ENCODE measurements at regions not wholly inside any gene's neighbourhood (a gene's known extent, or its start where the extent isn't known, plus 50 kb on each side); places are given as distances from the start of the nearest gene placed in this dataset.

- DNase-seq, result no peak
- ChIA-PET POLR2A (ENCODE audit: partially characterized antibody) (interaction anchor here (0.5 kb wide), 1 partner anchor 1916 kb away, joined by 3 read pairs; no protein-coding TSS in a partner anchor), CTCF (ENCODE audit: partially characterized antibody) (no interaction called here)
- Histone ChIP-seq H3K27me3 (ENCODE audit: insufficient read depth, low read length) (no peaks in the 10 kb centered on the region), H3K9me3 (ENCODE audit: control insufficient read depth in 1 of 2, low read length in 2 of 2) (no peaks in the 10 kb centered on the region), H3K36me3 (ENCODE audit: insufficient read depth, low read length) (no peaks in the 10 kb centered on the region), H3K4me3 (ENCODE audit: low read length in 2 of 2) (no peak overlapping the region), H3K4me1 (ENCODE audit: insufficient read depth, low read length) (no peaks in the 10 kb centered on the region), H3K27ac (ENCODE audit: low read depth, low read length) (no peak overlapping the region)
- no peak overlapping the region for H3K27ac Mint-ChIP-seq
- H3K4me3 Mint-ChIP-seq, result no peak overlapping the region
- H3K27me3 Mint-ChIP-seq, result no peaks in the 10 kb centered on the region
- peaks cover 0 to 4% (median 3%) of the 10 kb centered on the region in 8 donors for H3K9me3 Mint-ChIP-seq
- H3K36me3 Mint-ChIP-seq, result no peaks in the 10 kb centered on the region
- no peaks in the 10 kb centered on the region for H3K4me1 Mint-ChIP-seq
- intact Hi-C loops (cut with micrococcal nuclease), result no loop called here
Measured at GRCh38 chr21:27412530-27412929, 445.6 kb upstream of the ADAMTS5 start.

GRCh38 chr21:27408826-27409225, 441.9 kb upstream of the ADAMTS5 start:
- Mint-ChIP-seq H3K36me3 (no peaks in the 10 kb centered on the region), H3K27me3 (no peaks in the 10 kb centered on the region), H3K4me1 (no peaks in the 10 kb centered on the region), H3K4me3 (no peak overlapping the region), H3K9me3 (peaks cover 0 to 3% (median 0%) of the 10 kb centered on the region in 8 donors), H3K27ac (no peak overlapping the region)
- Histone ChIP-seq H3K27me3 (ENCODE audit: insufficient read depth, low read length) (no peaks in the 10 kb centered on the region), H3K9me3 (ENCODE audit: control insufficient read depth in 1 of 2, low read length in 2 of 2) (no peaks in the 10 kb centered on the region), H3K27ac (ENCODE audit: low read depth, low read length) (no peak overlapping the region), H3K4me1 (ENCODE audit: insufficient read depth, low read length) (no peaks in the 10 kb centered on the region), H3K4me3 (ENCODE audit: low read length in 2 of 2) (no peak overlapping the region), H3K36me3 (ENCODE audit: insufficient read depth, low read length) (no peaks in the 10 kb centered on the region)
- CTCF ChIA-PET (ENCODE audit: partially characterized antibody), result no interaction called here
- intact Hi-C loops (cut with micrococcal nuclease), result no loop called here
- DNase-seq, result no peak
- POLR2A ChIA-PET (ENCODE audit: partially characterized antibody), result no interaction called here

- H3K9me3 ChIP-seq (ENCODE audit: control insufficient read depth in 1 of 2, low read length in 2 of 2), result no peaks in the 10 kb centered on the region
- H3K36me3 ChIP-seq (ENCODE audit: insufficient read depth, low read length), result no peaks in the 10 kb centered on the region
- H3K27me3 ChIP-seq (ENCODE audit: insufficient read depth, low read length), result no peaks in the 10 kb centered on the region
- Mint-ChIP-seq H3K9me3 (peaks cover 0 to 3% (median 0%) of the 10 kb centered on the region in 8 donors), H3K27me3 (no peaks in the 10 kb centered on the region), H3K4me3 (no peak overlapping the region), H3K4me1 (no peaks in the 10 kb centered on the region), H3K27ac (no peak overlapping the region), H3K36me3 (no peaks in the 10 kb centered on the region)
- no peak overlapping the region for H3K27ac ChIP-seq (ENCODE audit: low read depth, low read length)
- H3K4me1 ChIP-seq (ENCODE audit: insufficient read depth, low read length), result no peaks in the 10 kb centered on the region
- DNase-seq, result no peak
- POLR2A ChIA-PET (ENCODE audit: partially characterized antibody), result no interaction called here
- CTCF ChIA-PET (ENCODE audit: partially characterized antibody), result no interaction called here
- no peak overlapping the region for H3K4me3 ChIP-seq (ENCODE audit: low read length in 2 of 2)
- intact Hi-C loops (cut with micrococcal nuclease), result no loop called here
Measured at GRCh38 chr21:27407271-27407670, 440.4 kb upstream of the ADAMTS5 start.

GRCh38 chr21:27406300-27407009, 439.6 kb upstream of the ADAMTS5 start:
- H3K4me3 ChIP-seq (ENCODE audit: low read length in 2 of 2), result no peak overlapping the region
- ChIA-PET POLR2A (ENCODE audit: partially characterized antibody) (no interaction called here), CTCF (ENCODE audit: partially characterized antibody) (no interaction called here)
- H3K36me3 ChIP-seq (ENCODE audit: insufficient read depth, low read length), result no peaks in the 10 kb centered on the region
- Mint-ChIP-seq H3K36me3 (no peaks in the 10 kb centered on the region), H3K4me3 (no peak overlapping the region), H3K27me3 (no peaks in the 10 kb centered on the region), H3K4me1 (no peaks in the 10 kb centered on the region), H3K9me3 (peaks cover 0 to 3% (median 0%) of the 10 kb centered on the region in 8 donors), H3K27ac (no peak overlapping the region)
- no peak overlapping the region for H3K27ac ChIP-seq (ENCODE audit: low read depth, low read length)
- no peaks in the 10 kb centered on the region for H3K9me3 ChIP-seq (ENCODE audit: control insufficient read depth in 1 of 2, low read length in 2 of 2)
- no peaks in the 10 kb centered on the region for H3K27me3 ChIP-seq (ENCODE audit: insufficient read depth, low read length)
- DNase-seq, result no peak
- no peaks in the 10 kb centered on the region for H3K4me1 ChIP-seq (ENCODE audit: insufficient read depth, low read length)
- intact Hi-C loops (cut with micrococcal nuclease), result no loop called here

- no peaks in the 10 kb centered on the region for H3K4me1 Mint-ChIP-seq
- intact Hi-C loops (cut with micrococcal nuclease), result no loop called here
- no peaks in the 10 kb centered on the region for H3K36me3 ChIP-seq (ENCODE audit: insufficient read depth, low read length)
- ChIA-PET CTCF (ENCODE audit: partially characterized antibody) (no interaction called here), POLR2A (ENCODE audit: partially characterized antibody) (no interaction called here)
- H3K27me3 Mint-ChIP-seq, result no peaks in the 10 kb centered on the region
- H3K27me3 ChIP-seq (ENCODE audit: insufficient read depth, low read length), result no peaks in the 10 kb centered on the region
- no peaks in the 10 kb centered on the region for H3K36me3 Mint-ChIP-seq
- no peak for DNase-seq
- no peaks in the 10 kb centered on the region for H3K9me3 ChIP-seq (ENCODE audit: control insufficient read depth in 1 of 2, low read length in 2 of 2)
- no peak overlapping the region for H3K4me3 ChIP-seq (ENCODE audit: low read length in 2 of 2)
- no peaks in the 10 kb centered on the region for H3K4me1 ChIP-seq (ENCODE audit: insufficient read depth, low read length)
- H3K27ac ChIP-seq (ENCODE audit: low read depth, low read length), result no peak overlapping the region
- H3K4me3 Mint-ChIP-seq, result no peak overlapping the region
- no peak overlapping the region for H3K27ac Mint-ChIP-seq
- H3K9me3 Mint-ChIP-seq, result no peaks in the 10 kb centered on the region
Measured at GRCh38 chr21:27403011-27403410, 436.1 kb upstream of the ADAMTS5 start.

GRCh38 chr21:27400045-27400444, 433.2 kb upstream of the ADAMTS5 start:
- Histone ChIP-seq H3K27ac (ENCODE audit: low read depth, low read length) (no peak overlapping the region), H3K9me3 (ENCODE audit: control insufficient read depth in 1 of 2, low read length in 2 of 2) (no peaks in the 10 kb centered on the region), H3K36me3 (ENCODE audit: insufficient read depth, low read length) (no peaks in the 10 kb centered on the region), H3K4me3 (ENCODE audit: low read length in 2 of 2) (no peak overlapping the region), H3K4me1 (ENCODE audit: insufficient read depth, low read length) (no peaks in the 10 kb centered on the region), H3K27me3 (ENCODE audit: insufficient read depth, low read length) (no peaks in the 10 kb centered on the region)
- H3K27ac Mint-ChIP-seq, result no peak overlapping the region
- no peaks in the 10 kb centered on the region for H3K27me3 Mint-ChIP-seq
- CTCF ChIA-PET (ENCODE audit: partially characterized antibody), result interaction anchor here (0.5 kb wide), 1 partner anchor 316 kb away, joined by 3 read pairs; no protein-coding TSS in a partner anchor
- peaks cover 0 to 4% (median 0%) of the 10 kb centered on the region in 8 donors for H3K9me3 Mint-ChIP-seq
- H3K36me3 Mint-ChIP-seq, result no peaks in the 10 kb centered on the region
- no peak overlapping the region for H3K4me3 Mint-ChIP-seq
- no peaks in the 10 kb centered on the region for H3K4me1 Mint-ChIP-seq
- no peak for DNase-seq
- intact Hi-C loops (cut with micrococcal nuclease), result no loop called here
- POLR2A ChIA-PET (ENCODE audit: partially characterized antibody), result no interaction called here

GRCh38 chr21:27397578-27397977, 430.7 kb upstream of the ADAMTS5 start:
- Mint-ChIP-seq H3K4me1 (no peaks in the 10 kb centered on the region), H3K27me3 (no peaks in the 10 kb centered on the region), H3K4me3 (no peak overlapping the region), H3K9me3 (peaks cover 0 to 4% (median 0%) of the 10 kb centered on the region in 8 donors), H3K27ac (no peak overlapping the region), H3K36me3 (no peaks in the 10 kb centered on the region)
- no peak overlapping the region for H3K27ac ChIP-seq (ENCODE audit: low read depth, low read length)
- H3K36me3 ChIP-seq (ENCODE audit: insufficient read depth, low read length), result no peaks in the 10 kb centered on the region
- no peaks in the 10 kb centered on the region for H3K27me3 ChIP-seq (ENCODE audit: insufficient read depth, low read length)
- DNase-seq, result no peak
- intact Hi-C loops (cut with micrococcal nuclease), result no loop called here
- no peaks in the 10 kb centered on the region for H3K4me1 ChIP-seq (ENCODE audit: insufficient read depth, low read length)
- CTCF ChIA-PET (ENCODE audit: partially characterized antibody), result no interaction called here
- H3K4me3 ChIP-seq (ENCODE audit: low read length in 2 of 2), result no peak overlapping the region
- POLR2A ChIA-PET (ENCODE audit: partially characterized antibody), result no interaction called here
- no peaks in the 10 kb centered on the region for H3K9me3 ChIP-seq (ENCODE audit: control insufficient read depth in 1 of 2, low read length in 2 of 2)

GRCh38 chr21:27393726-27394125, 426.8 kb upstream of the ADAMTS5 start:
- CTCF ChIA-PET (ENCODE audit: partially characterized antibody), result no interaction called here
- no peak overlapping the region for H3K4me3 ChIP-seq (ENCODE audit: low read length in 2 of 2)
- no peaks in the 10 kb centered on the region for H3K27me3 ChIP-seq (ENCODE audit: insufficient read depth, low read length)
- H3K36me3 ChIP-seq (ENCODE audit: insufficient read depth, low read length), result no peaks in the 10 kb centered on the region
- POLR2A ChIA-PET (ENCODE audit: partially characterized antibody), result no interaction called here
- H3K27ac ChIP-seq (ENCODE audit: low read depth, low read length), result no peak overlapping the region
- Mint-ChIP-seq H3K9me3 (peaks cover 0 to 11% (median 0%) of the 10 kb centered on the region in 8 donors), H3K4me3 (no peak overlapping the region), H3K27ac (no peak overlapping the region), H3K4me1 (no peaks in the 10 kb centered on the region), H3K27me3 (no peaks in the 10 kb centered on the region), H3K36me3 (no peaks in the 10 kb centered on the region)
- no peak for DNase-seq
- H3K9me3 ChIP-seq (ENCODE audit: control insufficient read depth in 1 of 2, low read length in 2 of 2), result no peaks in the 10 kb centered on the region
- intact Hi-C loops (cut with micrococcal nuclease), result no loop called here
- no peaks in the 10 kb centered on the region for H3K4me1 ChIP-seq (ENCODE audit: insufficient read depth, low read length)

Measured in CD4-positive, alpha-beta memory T cell (primary cell).